OCI-LY1 (cell line): ENCODE measurements at regions not wholly inside any gene's neighbourhood (a gene's known extent, or its start where the extent isn't known, plus 50 kb on each side); places are given as distances from the start of the nearest gene placed in this dataset.

Experiments used
- CTCF ChIP-seq: fragments of 200-600 bp; sonication (generic), shearing (Covaris generic); IDR thresholded peaks from 2 replicates; pipeline ENCODE4 v1.5.1; 2017; ENCODE audit warnings: mild to moderate bottlenecking, antibody characterized with exemption, low read length, moderate library complexity, mixed read lengths
- EZH2 ChIP-seq: fragments of 200-600 bp; sonication (generic), shearing (Covaris generic); IDR thresholded peaks from 2 replicates; pipeline ENCODE4 v1.8.0; 2017; ENCODE audit warnings: borderline replicate concordance, mixed run types, mild to moderate bottlenecking, antibody characterized with exemption, low read length, moderate library complexity, mixed read lengths

- TF ChIP-seq EZH2 (no peak), CTCF (no peak)
These were observed 148.8 kb downstream of the MRPL39 start for GRCh38 chr21:25458484-25458883.
